ENCODE measurements at regions not wholly inside any gene's neighbourhood (a gene's known extent, or its start where the extent isn't known, plus 50 kb on each side); places are given as distances from the start of the nearest gene placed in this dataset.

DNA sequence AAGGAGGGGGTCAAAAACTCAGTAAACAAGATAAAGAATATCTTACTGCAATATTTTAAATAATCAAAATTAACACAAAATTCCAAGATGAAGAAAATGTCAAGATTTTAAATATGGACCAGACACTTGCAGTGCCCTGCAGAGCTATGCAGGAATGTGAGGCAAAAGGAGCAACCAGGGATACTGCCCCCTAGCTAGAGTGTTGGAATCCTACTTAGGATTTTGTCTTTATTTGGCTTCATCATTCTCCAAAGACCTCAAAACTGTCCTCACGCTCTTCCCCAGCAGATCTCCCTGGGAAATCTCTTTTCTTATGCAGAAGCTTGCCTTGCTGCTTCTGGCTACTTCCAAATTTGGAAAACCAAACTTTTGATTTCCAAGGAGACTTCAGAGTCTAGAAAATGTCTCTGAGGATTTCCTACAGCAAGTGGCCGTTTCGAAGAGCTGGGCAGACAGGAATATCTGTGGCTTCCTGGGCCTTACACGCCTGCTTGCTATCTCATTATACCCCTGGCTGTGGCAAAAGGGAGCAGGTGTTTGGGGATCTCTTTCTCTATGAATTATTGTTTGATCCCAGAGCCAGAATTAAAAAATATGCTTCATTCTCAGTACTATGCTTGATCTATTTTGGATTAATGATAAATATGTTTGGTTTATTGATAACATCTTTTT is 232.2 kb upstream of the BMPER start:
- H3K4me1 ChIP-seq, result no peaks in the 10 kb centered on the region
- intact Hi-C loops (cut with DNase I), result no loop called here
- H3K27me3 ChIP-seq, result no peaks in the 10 kb centered on the region
- H3K4me3 ChIP-seq, result no peak overlapping the region
- no peaks in the 10 kb centered on the region for H3K36me3 ChIP-seq
- H3K9me3 ChIP-seq, result no peaks in the 10 kb centered on the region
- DNase-seq (ENCODE audit: extremely low spot score in 2 of 2), result no peak
- TF ChIP-seq, protein P1, sequence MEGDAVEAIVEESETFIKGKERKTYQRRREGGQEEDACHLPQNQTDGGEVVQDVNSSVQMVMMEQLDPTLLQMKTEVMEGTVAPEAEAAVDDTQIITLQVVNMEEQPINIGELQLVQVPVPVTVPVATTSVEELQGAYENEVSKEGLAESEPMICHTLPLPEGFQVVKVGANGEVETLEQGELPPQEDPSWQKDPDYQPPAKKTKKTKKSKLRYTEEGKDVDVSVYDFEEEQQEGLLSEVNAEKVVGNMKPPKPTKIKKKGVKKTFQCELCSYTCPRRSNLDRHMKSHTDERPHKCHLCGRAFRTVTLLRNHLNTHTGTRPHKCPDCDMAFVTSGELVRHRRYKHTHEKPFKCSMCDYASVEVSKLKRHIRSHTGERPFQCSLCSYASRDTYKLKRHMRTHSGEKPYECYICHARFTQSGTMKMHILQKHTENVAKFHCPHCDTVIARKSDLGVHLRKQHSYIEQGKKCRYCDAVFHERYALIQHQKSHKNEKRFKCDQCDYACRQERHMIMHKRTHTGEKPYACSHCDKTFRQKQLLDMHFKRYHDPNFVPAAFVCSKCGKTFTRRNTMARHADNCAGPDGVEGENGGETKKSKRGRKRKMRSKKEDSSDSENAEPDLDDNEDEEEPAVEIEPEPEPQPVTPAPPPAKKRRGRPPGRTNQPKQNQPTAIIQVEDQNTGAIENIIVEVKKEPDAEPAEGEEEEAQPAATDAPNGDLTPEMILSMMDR (IDR thresholded peaks at IDR 0.05), result no peak
- TF ChIP-seq POLR2AphosphoS5 (IDR thresholded peaks at IDR 0.05; ENCODE audit: insufficient read depth in 1 of 2, low read depth in 1 of 2), result no peak
- no peak for TF ChIP-seq POLR2A (IDR thresholded peaks at IDR 0.05)
- no peak overlapping the region for H3K27ac ChIP-seq

DNA sequence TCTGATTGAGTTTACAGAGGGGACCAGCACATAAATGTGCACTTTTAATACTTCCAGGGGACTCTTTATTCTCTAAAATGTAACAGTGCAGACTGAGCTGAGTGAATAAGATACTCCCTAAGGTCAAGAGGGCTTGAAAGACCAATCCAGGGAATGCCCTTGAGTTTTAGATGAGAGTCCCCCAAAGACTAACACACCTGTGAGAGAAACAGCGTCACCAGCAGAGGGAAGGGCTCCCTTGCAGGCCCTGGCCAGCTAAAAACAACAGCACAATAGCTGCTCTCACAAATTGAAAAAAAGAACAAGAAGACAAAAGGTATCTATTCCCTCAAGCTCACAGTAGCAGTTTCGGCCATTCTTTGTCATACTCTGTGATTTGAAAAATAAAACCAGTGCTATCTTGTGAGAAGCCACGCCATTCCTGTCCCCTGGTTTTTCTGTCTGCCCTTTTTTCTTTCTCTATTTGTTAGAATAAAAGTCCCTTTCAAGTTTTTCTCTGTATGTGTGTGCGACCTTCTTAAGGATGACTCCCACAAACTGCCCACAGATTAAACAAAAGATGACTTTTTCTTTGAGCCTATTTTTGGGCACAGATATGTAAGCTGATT is 230.4 kb upstream of the BMPER start:
- H3K4me1 ChIP-seq, result no peaks in the 10 kb centered on the region
- H3K27me3 ChIP-seq, result no peaks in the 10 kb centered on the region
- DNase-seq (ENCODE audit: extremely low spot score in 2 of 2), result no peak
- no peaks in the 10 kb centered on the region for H3K36me3 ChIP-seq
- TF ChIP-seq, protein P1 (IDR thresholded peaks at IDR 0.05), result no peak
- no peak for TF ChIP-seq POLR2A (IDR thresholded peaks at IDR 0.05)
- no peak overlapping the region for H3K4me3 ChIP-seq
- H3K27ac ChIP-seq, result no peak overlapping the region
- intact Hi-C loops (cut with DNase I), result no loop called here
- H3K9me3 ChIP-seq, result no peaks in the 10 kb centered on the region

DNA sequence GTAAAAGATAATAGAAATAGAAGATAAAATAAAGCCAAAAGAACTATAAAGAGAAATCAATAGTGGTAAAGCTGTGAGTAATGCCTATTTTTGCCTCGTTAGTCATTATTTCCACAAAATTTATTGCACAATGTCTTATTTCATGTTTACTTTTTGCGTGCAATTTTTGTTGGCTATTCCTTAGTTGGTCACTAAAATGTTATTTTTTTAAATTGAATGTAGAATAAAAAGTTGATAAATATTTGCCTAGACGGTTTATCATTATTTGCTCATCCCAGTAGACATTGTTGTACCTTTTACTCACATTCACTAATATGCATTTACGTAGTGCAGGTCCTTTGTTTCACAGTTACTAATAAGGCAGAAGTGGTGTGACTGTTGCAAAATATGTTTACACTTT is 227.8 kb upstream of the BMPER start:
- intact Hi-C loops (cut with DNase I), result no loop called here
- no peak for DNase-seq (ENCODE audit: extremely low spot score in 2 of 2)
- H3K4me1 ChIP-seq, result no peaks in the 10 kb centered on the region
- no peaks in the 10 kb centered on the region for H3K36me3 ChIP-seq
- TF ChIP-seq, protein P1 (IDR thresholded peaks at IDR 0.05), result no peak
- TF ChIP-seq POLR2AphosphoS5 (IDR thresholded peaks at IDR 0.05; ENCODE audit: insufficient read depth in 1 of 2, low read depth in 1 of 2), result no peak
- TF ChIP-seq POLR2A (IDR thresholded peaks at IDR 0.05), result no peak
- H3K4me3 ChIP-seq, result no peak overlapping the region
- H3K9me3 ChIP-seq, result no peaks in the 10 kb centered on the region
- H3K27me3 ChIP-seq, result no peaks in the 10 kb centered on the region
- no peak overlapping the region for H3K27ac ChIP-seq

DNA sequence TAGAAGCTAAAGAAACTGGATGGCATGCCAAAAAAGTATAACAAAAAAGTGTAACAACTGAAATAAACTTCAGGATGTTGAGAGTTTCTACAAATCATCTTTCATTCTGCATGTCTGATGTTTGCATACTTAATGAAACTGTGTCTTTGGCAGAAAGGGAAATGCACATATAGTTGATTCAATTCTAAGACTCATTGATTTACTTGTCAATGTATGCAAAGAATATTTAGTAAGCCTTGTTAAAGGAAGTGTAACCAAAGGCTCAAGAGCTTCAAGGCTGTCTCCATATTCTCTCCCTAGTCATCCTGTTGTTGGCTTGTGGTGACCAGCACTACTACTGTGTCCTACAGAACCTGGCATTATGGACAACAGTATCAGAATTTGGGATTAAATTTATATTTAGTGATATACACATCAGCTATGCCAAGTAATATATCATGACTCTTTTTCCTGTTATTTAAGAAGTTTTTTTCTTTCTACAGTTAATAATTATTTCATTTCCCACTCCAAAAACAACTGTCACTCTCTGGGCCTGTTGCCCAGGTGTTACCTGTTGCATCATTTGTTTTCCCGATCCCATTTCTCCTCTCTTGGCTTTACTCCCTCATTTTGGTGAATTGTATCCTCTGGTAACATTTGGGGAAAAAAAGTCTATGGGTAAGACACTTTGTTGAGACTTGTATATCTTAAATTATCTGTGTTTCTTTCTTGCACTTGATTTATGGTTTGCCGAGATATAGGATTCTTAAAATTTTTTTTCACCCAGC is 226.6 kb upstream of the BMPER start:
- no peak overlapping the region for H3K27ac ChIP-seq
- no peaks in the 10 kb centered on the region for H3K4me1 ChIP-seq
- intact Hi-C loops (cut with DNase I), result no loop called here
- TF ChIP-seq, protein P1 (IDR thresholded peaks at IDR 0.05), result no peak
- TF ChIP-seq POLR2A (IDR thresholded peaks at IDR 0.05), result no peak
- no peak for TF ChIP-seq POLR2AphosphoS5 (IDR thresholded peaks at IDR 0.05; ENCODE audit: insufficient read depth in 1 of 2, low read depth in 1 of 2)
- H3K36me3 ChIP-seq, result no peaks in the 10 kb centered on the region
- no peak overlapping the region for H3K4me3 ChIP-seq
- no peaks in the 10 kb centered on the region for H3K9me3 ChIP-seq
- no peak for DNase-seq (ENCODE audit: extremely low spot score in 2 of 2)
- no peaks in the 10 kb centered on the region for H3K27me3 ChIP-seq

DNA sequence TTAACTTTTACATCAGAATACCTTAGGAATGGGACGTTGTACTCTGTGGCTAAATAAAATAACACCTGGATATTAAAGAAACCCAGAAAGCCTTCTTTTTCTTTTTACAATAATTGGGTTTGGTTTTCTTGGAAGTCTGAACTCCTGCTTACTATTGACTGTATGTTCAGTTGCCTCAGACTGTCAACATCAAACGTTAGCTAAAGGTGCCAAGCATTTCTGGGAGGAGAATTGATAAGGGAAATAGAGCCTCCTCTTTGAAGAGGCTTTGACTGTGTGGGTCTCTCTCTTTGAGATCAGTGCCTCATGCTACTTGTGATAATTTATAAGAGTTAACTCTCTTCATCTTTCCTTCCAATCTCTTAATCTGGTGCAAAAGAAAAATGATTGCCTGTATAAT is 224.7 kb upstream of the BMPER start:
- no peak overlapping the region for H3K27ac ChIP-seq
- no peaks in the 10 kb centered on the region for H3K9me3 ChIP-seq
- TF ChIP-seq, protein P1 (IDR thresholded peaks at IDR 0.05), result no peak
- TF ChIP-seq POLR2A (IDR thresholded peaks at IDR 0.05), result no peak
- no peaks in the 10 kb centered on the region for H3K4me1 ChIP-seq
- H3K27me3 ChIP-seq, result no peaks in the 10 kb centered on the region
- no peak overlapping the region for H3K4me3 ChIP-seq
- intact Hi-C loops (cut with DNase I), result no loop called here
- no peak for DNase-seq (ENCODE audit: extremely low spot score in 2 of 2)
- H3K36me3 ChIP-seq, result no peaks in the 10 kb centered on the region
